NCI-H526 treated with DMSO at 0.1 percent for 48 hours (cell line): ENCODE measurements at regions not wholly inside any gene's neighbourhood (a gene's known extent, or its start where the extent isn't known, plus 50 kb on each side); places are given as distances from the start of the nearest gene placed in this dataset.

Experiments
- DNase-seq: peaks from one replicate; lab custom pipeline; 2025; lab: John Stamatoyannopoulos, UW

DNA sequence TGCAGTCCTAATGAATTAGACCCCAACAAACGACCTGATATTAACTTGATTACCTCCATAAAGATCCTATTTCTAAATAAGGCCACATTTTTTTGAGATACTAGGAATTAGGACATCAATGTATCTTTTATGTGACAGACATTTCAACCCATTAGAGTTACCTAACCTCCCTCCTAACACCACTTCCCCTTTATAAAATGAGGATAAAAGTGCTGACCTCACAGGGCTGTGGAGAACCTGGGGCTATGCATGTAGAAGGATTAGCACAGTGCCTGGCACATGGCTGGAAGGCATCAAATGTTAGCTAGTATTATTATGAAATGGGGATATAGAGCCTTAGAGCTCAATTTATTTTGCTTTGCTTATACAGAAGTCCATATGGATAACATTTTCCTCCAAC, 53.5 kb upstream of the LRRN1 start:
- DNase-seq = no peak

DNA sequence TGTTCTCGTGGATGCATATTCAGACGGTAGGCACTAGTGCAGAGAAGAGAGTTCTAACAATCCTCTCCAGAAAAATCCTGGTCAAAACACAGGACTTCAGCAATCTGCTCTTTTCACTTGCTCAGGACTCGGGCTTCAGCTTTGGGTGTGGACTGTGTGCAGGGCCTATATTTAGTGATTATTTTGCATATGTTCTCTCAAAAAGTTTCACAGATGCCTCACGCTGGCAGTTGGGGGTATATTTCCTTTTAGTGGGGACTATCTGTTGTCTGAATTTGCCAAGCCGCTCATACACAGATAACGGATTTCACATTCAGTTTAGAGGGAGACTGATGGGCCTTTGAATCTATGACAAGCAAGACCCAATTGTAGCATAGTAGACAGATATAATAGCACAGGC, 54.4 kb upstream of the LRRN1 start:
- DNase-seq = no peak

DNA sequence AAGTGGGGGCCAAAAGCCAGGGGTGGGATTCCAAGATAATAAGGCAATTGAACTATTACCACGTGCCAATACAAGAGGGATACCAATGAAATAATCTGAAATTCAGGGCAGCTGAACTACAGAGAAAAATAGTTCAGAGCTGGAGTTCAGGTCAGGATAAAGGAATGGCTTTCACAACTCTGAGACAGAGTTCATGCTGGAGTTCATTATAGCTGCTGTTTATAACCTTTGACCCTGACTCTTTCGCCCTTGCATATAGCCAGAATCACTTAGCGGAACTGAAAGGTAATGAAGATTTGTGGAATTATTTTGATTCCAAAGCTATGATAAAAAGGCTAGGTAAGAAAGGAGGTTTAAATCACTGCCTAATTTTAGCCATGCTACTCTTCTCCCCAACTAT, 55.5 kb upstream of the LRRN1 start:
- no peak for DNase-seq

DNA sequence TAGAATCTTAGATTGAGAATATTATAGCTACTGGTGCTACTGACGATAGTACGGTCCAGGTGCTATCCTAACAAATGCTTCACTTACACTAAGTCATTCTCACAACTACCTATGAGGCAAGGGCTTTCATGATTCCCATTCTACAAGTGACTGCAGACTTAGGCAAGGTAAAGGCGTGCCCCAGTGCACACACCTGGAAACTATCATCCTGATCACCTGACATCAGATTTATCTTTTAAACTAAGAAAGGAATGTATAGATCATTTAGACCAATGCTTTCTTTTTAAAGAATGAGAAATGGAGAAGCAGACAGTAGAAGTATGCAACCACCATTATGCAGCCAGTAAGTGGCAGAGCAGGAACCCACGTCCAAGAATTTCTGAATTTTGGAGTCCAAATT, 59.2 kb upstream of the LRRN1 start:
- DNase-seq = no peak

DNA sequence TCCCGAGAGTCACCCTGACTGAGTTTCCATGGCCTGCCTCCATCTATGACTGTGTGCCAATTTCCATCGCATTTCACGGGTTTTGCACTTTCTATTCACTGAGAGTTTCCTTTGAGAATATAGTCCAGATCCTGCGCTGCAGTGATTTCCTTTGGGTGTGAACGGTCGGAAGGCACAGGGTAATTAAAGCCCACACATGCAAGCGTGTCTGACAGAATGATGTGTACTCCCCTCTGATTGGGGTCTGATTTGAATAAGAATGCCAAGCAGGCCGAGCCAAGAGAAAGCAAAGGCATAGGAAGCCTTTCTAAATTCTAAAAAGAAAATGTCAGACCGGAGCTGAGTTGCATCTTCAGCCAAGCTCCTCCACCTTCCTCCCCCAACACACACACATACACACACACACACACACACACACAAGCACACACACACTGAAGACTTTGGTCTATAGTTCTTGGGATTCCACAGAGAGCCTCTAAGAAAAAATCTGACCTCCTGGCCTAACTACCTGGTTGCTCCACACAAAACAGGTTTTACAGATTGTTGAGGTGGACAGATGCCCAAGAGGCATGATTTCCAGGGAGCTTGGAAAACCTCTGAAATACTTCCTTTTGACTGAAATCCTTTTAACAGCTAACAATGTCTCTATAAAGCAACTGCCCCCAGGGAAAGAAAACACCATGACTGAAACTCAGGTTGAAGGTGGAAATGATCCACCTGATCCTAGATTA, 59.7 kb upstream of the LRRN1 start:
- DNase-seq = no peak

DNA sequence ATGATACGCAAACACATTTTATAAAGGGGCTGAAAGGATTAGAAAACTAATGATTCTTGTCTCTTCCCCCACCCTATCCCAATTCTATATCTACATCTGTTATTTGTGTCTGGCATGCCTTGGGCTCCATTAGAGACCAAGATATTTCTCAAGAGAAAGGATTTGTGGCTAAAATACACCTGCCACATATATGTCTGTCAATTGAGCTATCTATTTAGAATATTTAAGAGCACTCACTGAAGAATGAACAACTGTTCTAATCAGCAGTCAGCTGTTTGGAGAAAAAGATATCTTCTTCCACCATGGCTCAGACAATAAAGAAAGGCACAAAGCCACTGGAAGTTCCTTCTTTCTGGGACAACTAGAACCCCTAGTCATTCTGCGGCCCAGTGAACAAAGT, 61.7 kb upstream of the LRRN1 start:
- DNase-seq = no peak

DNA sequence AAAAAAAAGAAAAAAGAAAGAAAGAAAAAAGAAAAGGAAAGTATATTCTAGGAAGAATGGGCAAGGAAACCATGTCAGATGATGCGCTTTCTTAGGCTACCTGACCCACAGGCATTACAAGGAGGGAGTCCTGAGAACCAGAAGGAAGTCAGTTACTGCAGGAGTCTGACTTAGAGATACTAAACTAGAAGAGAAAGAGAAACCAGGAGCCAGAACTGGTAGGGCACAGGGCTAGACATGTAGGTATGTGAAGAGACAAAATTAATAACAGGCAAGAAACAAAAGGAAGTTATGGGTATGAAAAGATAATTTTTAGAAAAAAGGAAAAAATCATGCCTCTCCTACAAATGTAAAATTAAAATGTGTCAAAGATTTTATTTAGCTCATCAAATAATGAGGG, 63.3 kb upstream of the LRRN1 start:
- no peak for DNase-seq

DNA sequence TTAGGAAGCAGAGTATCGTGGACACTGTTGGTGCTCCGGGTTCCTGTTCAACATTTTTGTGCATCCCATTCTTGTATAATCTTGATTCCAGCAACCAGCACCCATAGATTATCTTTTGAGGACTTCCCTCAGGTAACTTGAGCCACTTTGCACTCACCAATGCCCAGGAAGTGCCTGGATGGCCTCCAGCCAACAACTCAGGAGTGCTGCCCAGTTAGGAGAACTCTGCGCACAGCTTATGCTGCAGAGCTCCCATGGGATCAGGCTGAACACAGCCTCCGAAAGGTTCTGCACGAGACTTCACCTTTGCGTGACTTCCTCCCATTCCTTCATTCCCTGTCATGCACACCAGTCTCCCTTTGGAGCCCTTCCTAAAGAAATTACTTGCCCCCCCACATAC, 64.3 kb upstream of the LRRN1 start:
- no peak for DNase-seq

DNA sequence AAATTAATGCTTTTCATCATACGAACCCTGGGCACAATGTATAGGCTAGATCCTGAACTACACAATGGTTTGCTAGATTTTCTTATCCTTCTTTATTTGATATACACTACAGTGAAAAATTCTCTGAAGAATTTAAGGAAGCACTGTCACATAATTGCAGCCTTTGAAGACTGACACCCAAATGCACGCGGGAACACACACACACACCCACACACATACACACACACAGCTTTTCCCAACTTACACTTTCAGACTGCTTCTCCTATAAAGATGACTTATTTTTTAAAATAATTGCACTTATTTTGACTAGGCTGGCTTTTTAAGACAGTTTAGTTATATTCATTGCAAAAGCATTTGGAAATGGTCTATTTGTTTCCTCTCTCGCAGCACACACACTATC, 70.0 kb upstream of the LRRN1 start:
- no peak for DNase-seq

DNA sequence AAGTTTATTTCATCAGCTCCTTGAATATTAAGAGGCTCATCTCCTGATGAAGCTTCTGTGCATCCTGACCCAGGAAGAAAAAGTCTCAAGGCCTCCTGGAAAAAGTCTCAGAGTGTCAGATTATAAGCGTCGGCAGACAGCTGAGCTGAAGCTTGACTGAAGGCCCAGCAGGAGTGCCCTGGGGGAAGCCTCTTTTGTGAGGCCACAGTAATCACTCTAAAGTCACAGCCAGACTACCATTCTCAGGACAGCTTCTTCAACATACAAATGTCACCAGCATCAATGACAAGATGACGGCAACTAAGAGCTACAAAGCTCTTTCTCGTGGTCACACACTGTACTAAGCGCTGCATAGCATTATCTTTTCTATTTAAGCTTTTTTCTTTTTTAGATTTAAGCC, 72.7 kb upstream of the LRRN1 start:
- no peak for DNase-seq

DNA sequence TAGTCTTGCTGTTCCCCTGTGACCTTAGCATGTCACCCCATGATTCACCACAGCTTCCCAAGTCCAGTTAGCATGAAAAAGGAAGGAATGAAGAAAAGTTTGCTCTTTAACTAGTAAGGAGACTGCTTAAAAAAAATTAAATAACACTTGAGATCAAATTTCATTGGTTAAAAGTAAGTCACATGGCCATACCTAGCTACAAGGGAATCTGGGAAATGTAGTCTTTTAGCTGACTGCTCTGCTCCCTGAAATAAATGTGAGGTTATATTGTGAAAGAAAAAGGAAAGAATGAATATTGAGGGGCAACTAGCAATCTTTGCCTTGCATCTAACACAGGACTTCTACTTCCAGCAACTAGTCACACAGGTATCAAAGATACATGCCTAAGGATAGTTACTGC, 84.7 kb upstream of the LRRN1 start:
- DNase-seq = no peak

DNA sequence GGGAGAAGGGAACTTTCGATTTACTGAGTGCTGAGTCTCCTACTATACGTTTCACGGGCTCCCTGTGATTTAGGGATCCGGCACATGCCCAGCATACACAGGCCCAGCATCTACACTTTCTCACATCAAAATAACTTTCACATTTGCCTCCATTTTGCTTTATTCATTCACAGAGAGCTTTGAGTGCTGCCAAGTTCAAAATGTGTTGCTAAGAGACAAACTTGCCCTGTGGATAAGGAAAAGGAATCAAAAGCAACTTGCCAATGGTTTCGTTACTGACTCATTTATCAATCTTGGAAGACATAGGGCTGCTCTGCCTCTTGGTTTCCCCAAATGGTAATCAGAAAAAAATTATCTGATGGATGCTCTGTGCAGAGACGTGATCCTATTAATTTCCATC, 86.3 kb upstream of the LRRN1 start:
- no peak for DNase-seq

DNA sequence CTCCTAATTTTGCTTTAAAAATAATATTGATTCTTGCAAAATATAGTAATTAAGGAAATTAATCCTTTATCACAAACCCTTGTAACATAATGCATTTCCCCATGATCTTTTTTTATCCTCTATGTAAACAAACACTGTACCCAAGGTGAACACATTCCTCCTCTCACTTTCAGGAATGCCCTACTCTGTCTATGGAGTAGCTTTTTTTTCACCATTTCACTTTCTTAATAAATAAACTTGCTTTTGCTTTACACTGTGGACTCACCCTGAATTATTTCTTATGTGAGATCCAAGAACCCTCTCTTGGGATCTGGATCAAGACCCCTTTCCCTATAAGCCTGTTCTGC, 90.5 kb upstream of the LRRN1 start:
- DNase-seq = no peak

DNA sequence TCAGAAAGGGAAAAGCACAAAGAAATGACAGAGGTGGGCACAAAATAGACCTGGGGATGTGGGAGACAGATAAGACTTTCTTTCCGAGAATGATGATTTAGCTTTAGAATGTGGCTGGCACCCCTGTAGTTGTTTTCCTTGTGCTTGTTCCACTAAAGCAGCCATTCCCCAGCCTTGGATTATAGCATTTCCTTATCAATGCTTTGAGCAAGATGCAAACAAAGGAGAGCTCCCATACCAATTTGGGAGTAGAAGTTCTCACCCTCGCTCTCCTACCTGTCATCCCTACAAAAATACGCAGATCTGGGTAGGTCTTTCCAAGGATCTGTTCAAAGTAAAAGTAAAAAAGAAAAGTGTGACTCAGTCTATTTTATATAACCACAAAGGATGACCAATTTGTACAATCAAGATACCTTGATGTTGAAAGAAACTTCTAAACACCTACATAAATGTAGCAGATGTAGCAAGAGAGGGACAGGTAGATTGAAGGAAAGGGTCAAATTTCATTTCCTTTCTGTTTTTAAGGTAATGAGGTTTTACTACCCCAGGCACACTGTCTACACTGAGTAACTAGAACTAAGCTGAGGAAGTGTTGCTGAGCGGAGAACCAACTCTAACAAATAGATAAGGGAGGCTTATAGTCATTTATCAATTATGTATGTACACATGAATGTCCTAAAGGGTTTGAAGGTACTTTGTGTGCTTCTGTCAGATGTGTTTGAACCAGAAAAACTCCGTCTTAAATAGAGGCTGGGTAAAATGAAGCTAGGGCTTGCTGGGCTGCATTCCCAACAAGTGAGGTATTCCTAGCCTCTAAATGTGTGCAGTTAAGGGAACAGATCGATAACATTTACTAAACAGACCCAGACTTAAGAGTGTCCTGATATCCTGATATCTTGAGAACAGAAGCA, 91.1 kb upstream of the LRRN1 start:
- DNase-seq = no peak

DNA sequence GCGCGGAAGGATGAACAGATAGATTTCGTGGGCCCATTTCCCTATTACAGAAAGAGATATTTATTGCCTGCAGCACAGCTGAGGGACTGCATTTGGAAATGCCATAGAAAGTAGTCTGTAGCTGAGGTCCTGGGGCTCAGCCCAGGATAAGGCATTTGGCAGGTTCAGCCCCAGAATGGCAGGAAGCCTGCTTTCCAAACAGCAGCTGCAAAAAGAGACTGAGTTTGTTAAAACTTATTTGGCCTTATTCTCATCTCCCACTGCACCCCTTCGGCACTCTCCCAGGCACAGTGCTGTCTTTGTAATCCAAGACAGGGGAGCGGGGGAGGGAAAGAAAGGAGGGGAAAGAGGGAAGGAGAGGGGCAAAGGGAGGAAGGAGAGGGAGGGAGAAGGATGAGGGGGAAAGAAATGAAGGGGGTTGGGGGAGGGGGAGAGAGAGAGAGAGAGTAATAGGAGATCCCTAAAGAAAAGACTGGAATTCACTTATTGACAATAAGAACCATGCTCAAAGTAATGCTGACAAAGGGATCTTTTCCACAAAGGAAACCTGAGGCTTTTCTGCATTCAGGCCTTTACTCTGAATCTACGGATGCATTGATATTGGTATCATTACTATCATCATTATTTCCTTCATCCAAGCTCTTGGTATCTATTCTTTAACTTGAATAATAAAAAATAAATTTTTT, 94.0 kb upstream of the LRRN1 start:
- no peak for DNase-seq

DNA sequence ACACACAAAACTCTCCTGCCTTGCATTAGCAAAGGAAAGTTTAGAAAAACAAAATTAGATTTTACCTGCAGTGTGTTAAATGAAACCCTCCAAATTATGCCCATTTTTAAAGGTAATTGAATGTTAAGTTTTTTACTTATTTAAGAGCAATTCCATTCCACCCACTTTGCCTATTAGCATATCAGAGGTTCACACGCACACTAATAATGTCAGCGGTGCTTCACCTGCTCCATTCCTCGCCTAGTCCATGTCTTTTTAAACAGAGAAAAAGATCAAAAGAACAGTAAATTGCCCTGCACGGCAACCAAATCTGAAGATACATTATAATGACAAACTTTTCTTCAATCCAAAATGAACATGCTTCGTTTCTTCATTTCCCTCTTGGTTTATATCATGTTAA, 97.3 kb upstream of the LRRN1 start:
- DNase-seq = no peak

DNA sequence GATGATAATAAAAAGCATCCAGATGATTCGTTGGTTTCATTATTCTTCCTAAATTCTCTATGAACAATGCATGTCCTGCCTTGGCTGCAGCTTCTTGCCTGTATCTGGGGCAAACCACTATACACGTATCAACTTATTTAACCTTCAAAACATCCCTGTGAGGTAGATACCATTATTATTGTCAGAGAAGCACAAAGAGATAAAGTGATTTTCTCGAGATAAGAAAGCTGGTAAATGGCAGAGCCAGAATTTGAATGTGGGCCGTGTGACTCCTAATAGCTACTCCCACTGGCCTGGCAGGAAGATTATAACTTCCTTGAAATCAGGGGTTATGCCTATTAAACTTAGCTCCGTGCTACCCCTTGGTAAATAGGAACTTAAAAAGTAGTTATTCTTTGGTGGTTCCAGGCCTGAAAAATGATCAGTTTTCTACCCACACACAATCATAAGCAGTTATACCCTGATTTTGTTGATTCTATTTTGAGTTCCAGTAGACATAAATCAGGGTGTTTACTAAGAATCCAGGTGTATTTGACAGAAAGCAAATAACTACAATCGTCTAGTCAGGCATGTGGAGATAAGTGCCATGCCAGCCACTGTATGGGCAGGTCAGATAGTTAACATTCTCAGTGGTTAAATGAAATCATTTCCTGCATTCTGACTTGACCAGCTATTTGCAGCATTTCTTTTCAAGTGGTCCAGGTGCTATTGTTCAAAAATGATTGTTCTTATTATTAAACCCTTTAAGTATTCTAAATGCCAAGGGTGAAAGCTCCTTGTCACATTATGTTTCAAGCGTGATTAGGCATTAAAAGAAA, 99.2 kb upstream of the LRRN1 start:
- DNase-seq = no peak

DNA sequence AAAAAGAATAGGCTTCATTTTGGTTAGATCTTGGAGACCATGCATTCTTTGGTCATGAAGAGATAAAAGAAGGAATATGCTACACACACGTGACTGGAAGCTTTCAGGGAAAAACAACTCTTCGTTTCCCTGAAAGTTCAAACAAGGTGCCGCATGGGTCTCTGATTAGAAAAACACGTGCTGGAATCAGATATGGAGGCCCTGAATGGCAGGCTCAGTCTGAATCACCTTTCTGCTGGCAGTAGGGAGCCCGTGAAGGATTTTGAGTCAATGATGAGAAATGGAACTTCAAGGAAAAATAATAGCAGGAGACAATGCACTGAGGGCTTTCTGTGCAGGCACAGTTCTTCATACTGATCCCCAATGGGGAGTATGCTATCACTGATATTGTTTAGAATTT, 99.8 kb upstream of the LRRN1 start:
- DNase-seq = no peak

DNA sequence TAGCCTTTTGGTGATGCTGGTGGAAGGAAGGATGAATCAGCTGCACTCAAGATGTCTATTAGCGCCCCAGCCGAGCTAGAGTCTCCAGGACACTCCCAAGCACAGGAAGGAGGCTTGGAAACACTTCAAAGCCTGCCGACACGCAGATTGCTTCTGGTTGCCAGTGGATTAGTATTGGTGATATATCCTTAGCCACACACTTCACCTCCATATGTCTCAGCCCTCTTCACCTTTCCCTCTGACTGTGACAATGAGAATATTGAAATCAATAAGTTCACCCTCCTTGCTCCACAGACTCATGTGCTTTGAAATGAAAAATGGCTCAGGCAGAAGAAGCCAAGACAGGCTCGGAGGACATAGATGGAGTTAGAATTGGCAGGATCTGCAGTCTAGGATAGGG, 102.9 kb upstream of the LRRN1 start:
- no peak for DNase-seq

DNA sequence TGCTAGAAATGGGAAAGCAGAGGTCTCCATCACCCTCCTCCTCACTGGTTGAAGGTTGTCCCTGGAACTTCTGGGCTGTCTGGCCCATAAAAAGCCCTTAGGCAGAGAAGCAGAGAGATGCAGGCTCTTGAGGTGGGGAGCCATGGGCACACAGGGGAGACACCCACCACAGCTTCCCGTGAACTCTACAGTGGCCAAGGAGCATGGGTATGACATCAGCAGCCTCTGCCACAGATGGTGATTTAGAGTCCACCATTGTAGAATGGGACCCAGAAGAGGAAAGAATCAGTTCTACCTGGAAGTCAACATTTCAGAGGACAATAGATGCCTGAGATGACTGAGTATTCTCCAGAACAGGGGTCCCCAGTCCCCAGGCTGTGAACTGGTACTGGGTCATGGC, 105.6 kb upstream of the LRRN1 start:
- no peak for DNase-seq

DNA sequence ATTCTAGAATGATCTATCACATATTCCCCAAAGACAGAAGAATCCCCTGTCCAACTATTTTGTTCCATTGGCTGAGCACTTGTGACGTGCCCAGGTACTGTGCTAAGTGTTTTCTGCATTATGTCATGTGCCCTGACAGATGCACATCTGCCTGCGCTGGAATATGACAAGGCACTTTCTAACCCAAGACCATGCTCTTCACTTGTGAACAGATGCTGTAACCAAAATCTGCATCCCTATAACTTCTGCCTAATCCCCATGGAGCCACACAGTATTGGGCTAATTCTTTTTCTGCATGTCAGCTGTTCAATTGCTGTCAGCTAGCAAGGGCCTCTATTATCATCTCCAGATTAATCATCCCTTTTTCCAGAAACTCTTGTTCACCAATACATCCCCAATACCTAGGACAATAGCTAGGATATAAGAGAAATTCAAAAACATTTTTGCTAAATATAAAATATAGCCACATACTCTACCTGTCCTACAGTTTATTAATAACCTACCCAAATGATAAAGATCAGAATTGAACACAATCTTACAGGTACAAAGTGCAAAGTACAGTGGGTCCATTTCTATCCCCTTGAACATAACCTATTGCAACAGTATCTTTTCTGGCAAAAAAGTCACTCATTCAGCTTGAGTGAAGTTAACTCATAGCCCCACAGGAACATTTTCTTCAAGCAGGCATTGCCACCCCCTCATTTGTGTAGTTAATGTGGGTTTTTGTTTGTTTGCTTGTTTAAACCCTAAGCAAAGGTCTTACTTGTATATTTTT, 109.4 kb upstream of the LRRN1 start:
- no peak for DNase-seq
